GM18909 (cell line): ENCODE measurements at regions not wholly inside any gene's neighbourhood (a gene's known extent, or its start where the extent isn't known, plus 50 kb on each side); places are given as distances from the start of the nearest gene placed in this dataset.

Experiments used
- ATAC-seq: cut with Tn5 transposase; IDR thresholded peaks from one replicate; pipeline ENCODE4 v1.9.1; 2021; ENCODE audit warnings: mild to moderate bottlenecking; ENCODE audit not compliant: unreplicated experiment, poor library complexity

- ATAC-seq, result no peak
Observed at GRCh38 chr16:64321066-64321465, 800.8 kb downstream of the CDH11 start.

DNA sequence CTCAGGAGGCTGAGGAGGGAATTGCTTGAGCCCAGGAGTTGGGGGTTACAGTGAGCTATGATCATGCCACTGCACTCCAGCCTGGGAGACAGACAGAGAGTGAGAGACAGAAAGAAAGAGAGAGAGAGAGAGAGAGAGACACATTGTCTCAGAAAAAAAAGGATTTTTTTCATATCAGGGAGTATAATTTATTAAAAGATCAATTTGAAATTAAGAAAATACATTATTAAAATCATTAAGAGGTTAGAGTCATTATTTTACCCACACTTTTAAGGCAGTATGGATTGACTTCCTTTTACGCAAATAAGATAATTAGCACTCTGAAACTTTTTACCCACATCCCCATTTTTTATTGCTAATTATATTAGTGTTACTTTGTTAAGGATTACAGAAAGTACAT lies 804.3 kb downstream of the CDH11 start:
- no peak for ATAC-seq

GRCh38 chr16:64313726-64314125 lies 808.1 kb downstream of the CDH11 start:
- no peak for ATAC-seq

DNA sequence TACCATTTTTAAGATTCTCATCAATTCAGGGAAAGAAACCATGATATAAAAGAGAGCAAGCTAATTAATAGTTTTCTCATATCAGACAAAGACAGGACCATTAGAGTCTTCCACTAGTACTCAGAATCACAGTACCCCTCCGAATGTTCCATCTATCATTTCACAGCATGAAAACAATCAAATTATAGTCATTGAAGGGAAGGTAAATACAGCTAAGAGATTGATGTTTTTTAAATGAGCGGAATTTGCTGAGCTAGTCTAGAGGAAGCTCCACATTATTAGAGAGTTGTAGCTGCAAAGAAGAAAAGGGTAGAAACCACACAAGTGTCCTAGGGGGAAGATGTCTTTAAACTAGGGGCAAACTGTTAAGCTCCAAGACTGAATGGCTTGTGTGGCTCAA lies 808.9 kb downstream of the CDH11 start:
- no peak for ATAC-seq

DNA sequence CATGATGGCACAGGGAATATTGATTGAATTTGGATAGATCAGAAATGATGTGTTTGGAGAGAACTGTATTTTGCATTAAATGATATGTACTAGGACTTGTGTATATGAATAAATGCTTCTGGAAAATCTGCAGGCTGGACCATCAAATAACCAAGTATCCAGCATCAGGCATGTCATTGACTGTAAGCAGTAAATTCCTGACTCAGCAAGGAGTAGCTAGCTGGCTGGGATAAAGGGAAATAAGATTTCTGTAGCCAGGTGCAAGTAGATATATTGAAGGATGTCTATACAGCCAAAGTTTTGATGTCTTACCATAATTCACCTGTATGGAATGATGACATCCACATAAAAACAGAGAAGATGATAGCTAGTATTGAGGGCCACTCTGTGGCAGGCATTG lies 809.6 kb downstream of the CDH11 start:
- ATAC-seq, result no peak

- ATAC-seq, result no peak
Observed at GRCh38 chr16:64311241-64311640, 810.6 kb downstream of the CDH11 start.

GRCh38 chr16:64309398-64310110 lies 812.3 kb downstream of the CDH11 start:
- no peak for ATAC-seq

DNA sequence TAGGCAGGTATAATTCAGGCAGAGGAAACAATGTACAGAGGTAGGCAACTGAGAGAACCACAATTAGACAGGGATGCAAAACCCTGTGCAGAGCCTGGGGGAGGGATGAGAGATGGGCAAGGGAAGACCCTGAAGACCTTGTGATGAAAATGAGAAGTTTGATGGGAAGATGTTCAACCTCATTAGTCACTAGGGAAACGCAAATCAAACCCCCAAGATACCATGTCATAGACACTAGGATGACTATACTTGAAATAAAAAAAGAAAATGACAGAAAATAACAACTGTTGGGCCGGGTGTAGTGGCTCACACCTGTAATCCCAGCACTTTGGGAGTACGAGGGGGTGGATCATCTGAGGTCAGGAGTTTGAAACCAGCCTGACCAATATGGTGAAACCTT lies 813.1 kb downstream of the CDH11 start:
- no peak for ATAC-seq

DNA sequence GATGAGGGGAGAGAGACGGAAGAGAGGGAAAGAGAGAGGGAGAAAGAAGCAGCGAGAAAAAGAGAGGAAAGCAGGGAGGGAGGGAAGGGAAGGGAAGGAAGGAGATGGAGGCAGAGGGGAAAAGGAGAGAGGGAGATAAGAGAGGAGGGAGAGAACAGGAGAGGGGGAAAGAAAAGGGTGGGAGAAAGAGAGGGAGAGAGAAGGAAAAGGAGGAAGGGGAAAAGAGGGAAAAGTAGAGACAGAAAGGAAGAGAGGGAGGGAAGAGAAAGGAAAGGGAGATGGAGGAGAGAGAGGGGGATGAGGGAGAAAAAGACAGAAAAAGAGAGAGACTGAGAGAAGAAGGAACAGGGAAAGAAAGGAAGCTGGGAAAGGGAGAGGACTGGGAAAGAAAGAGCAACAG lies 814.4 kb downstream of the CDH11 start:
- ATAC-seq, result no peak

- no peak for ATAC-seq
Observed at GRCh38 chr16:64305663-64306062, 816.2 kb downstream of the CDH11 start.

DNA sequence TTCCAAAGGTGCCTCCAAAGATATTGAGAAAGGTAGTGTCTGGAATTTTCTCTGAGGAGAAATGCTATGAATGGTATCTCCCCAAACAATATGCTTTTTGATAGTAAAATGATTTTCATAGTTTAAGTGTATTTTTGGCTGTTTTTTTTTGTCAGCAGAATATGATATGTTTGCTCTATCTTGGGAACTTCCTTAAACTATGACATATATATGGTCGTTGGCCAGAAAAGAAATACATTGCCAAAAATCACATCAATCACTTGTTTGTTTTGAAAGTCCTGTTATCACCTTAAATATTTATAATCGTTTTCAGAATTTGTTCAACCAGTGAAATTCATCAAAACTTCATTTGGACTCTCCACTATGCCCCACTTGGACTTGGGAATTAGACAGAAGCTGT lies 816.9 kb downstream of the CDH11 start:
- no peak for ATAC-seq

- ATAC-seq, result no peak
Observed at GRCh38 chr16:64304396-64304795, 817.5 kb downstream of the CDH11 start.

- no peak for ATAC-seq
Observed at GRCh38 chr16:64297863-64298600, 823.8 kb downstream of the CDH11 start.

DNA sequence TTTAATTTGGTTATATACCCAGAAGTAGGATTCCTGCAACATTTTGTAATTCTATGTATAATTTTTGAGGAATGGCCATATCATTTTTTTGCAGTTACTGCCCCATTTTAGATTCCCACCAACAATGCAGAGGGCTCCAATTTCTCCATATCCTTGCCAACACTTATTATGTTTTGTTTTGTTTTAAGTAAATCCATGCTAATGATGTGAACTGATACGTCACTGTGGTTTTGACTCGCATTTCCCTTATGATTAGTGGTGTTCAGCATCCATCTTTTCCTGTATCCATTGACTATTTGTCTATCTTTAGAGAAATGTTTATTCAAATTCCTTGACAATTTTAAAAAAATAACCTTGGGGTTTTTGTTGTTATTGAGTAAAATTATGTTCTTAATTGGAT lies 826.4 kb downstream of the CDH11 start:
- no peak for ATAC-seq

GRCh38 chr16:64292953-64293352 lies 828.9 kb downstream of the CDH11 start:
- ATAC-seq, result no peak

DNA sequence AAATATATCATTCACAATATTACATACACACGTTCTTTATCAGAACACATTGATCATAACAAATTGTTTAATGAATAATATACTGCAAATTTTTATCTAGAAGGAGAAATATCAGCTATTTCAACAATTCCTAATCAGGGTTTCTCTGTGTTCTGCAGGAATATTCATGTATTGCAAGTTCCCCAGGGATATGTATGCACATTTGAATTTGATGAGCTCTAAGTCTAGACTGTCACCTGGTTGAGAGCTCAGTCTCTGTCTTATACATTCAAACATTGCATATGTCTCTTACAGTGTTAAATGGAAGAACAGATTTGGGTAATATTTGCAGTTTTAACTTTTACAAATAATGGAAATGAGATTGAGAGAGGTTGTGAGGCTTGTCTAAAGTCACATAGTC lies 829.7 kb downstream of the CDH11 start:
- ATAC-seq, result no peak

DNA sequence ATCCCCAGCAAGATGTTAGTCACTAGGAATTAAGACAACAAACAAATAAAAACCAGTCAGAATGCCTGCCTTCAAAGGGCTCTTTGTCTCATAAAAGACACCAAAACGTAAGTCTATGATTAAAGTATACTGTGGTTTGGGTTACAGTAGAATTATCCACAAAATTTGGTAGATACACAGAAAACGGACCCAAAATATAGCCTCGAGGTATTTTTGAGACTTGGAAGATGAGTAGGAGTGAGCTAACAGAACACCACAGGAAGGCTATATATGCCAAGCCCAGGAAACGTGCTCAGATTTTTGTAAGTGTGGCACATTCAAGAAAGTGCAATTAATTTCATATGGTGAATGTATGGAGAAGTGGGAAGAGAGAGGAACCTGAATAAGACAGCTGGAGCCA lies 831.4 kb downstream of the CDH11 start:
- ATAC-seq, result no peak

DNA sequence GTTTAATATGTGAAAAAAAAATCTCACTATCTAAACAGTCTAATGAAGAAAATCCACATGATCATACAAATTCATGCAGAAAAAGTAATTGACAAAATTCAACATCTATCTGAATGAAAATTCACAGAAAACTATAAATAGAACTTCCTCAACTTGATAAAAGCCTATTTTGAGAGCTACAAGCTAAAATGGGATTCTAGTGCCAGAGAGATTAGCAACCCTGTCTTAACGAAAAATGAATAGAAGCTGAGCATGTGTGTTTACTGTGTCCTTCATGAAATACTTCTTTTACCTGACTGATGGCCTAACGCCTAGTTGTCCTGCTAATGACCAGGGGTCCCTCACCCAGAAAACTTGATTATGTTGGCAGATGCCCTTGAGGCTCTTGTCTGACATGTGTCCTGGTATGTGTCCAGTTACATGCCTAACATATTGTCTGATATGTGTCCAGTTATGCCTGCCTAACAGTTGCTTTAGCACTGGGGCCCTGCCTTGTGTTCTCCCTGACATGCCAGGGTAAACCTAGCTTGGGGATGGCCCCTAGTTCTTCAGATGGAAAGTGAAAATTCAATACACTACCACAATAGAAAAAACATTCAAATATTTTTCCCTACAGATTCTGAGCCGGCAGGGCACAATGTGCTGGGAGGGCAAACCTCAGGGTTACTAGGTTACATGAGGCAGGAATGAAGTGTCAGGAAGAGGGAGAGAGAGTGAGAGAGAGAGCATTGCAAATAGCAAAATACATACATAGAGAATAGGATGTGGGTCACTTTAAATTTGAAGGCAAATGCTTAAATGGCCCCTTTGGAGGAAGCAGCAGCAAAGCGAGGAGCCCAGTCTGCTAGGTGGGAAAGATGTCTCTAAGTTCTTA lies 834.0 kb downstream of the CDH11 start:
- no peak for ATAC-seq

- ATAC-seq, result no peak
Observed at GRCh38 chr16:64282181-64282580, 839.7 kb downstream of the CDH11 start.

DNA sequence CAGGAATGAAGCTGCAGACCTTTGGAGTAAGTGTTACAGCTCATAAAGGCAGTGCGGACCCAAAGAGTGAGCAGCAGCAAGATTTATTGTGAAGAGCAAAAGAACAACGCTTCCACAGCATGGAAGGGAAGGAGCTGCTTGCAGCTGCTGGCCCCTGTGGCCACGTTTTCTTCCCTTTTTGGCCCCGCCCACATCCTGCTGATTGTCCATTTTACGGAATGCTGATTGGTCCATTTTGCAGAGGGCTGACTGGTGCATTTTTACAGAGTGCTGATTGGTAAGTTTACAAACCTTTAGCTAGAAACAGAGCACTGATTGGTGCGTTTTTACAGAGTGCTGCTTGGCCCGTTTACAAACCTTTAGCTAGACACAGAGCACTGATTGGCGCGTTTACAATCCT lies 841.5 kb downstream of the CDH11 start:
- no peak for ATAC-seq

- no peak for ATAC-seq
Observed at GRCh38 chr16:64278196-64278595, 843.7 kb downstream of the CDH11 start.
